Large intestine (tissue), 3 donors: ENCODE measurements at regions not wholly inside any gene's neighbourhood (a gene's known extent, or its start where the extent isn't known, plus 50 kb on each side); places are given as distances from the start of the nearest gene placed in this dataset.
"Not testable (repeated sequence)": the region's sequence is repeated elsewhere in the genome, so short reads cannot be mapped to it uniquely, and the experiment has no call there.

Experiments
- DNase-seq, 2 donors: peaks; one replicate each; pipeline versions ENCODE4 v3.0.0 to v3.0.0-alpha.2; 2013
- H3K27ac ChIP-seq: one replicate; pipeline ENCODE4 v1.5.1; 2013; ENCODE audit warnings: low read length
- H3K27me3 ChIP-seq: 2 replicates; pipeline ENCODE4 v1.6.1; 2013; ENCODE audit warnings: low read length; ENCODE audit not compliant: control insufficient read depth, insufficient read depth
- H3K36me3 ChIP-seq: 2 replicates; pipeline ENCODE4 v1.6.1; 2013; ENCODE audit warnings: low read length; ENCODE audit not compliant: control insufficient read depth, insufficient read depth
- H3K4me1 ChIP-seq: one replicate; pipeline ENCODE4 v1.6.1; 2013; ENCODE audit warnings: low read length; ENCODE audit not compliant: control insufficient read depth, insufficient read depth
- H3K4me3 ChIP-seq: one replicate; pipeline ENCODE4 v1.5.1; 2013; ENCODE audit warnings: low read length
- H3K9me3 ChIP-seq: one replicate; pipeline ENCODE4 v1.6.1; 2013; ENCODE audit warnings: mild to moderate bottlenecking, low read depth, low read length, moderate library complexity; ENCODE audit not compliant: control insufficient read depth
- WGBS: methylation state at CpG from one replicate; pipeline ENCODE4 v1.1.5; 2013; ENCODE audit warnings: low lambda C conversion rate; ENCODE audit not compliant: insufficient coverage; 5-methylcytosine and 5-hydroxymethylcytosine counted together

DNA sequence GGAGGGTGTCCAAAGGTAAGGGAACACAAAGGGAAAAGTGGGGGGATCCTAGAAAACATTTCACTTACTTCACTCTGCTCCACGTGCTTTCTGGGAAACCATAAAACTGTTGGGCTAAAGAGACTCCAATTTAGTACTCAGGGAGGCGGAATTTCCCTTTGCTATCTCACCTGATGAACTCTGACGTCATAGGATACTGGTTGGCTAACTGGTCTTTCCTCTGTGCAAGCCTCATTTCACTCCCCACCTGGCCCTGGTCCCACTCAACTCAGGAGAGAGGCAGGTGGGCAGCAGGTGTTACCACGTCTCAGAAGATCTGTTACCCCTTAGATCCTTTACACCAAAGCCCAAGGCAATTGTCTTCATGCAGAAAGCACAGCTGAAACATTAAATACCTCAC, 51.8 kb upstream of the PMAIP1 start:
- DNase-seq = peak in 1 of 2 donors; percentile 59
- Histone ChIP-seq H3K27me3 (no peaks in the 10 kb centered on the region), H3K9me3 (no peaks in the 10 kb centered on the region), H3K27ac (no peak overlapping the region), H3K36me3 (no peaks in the 10 kb centered on the region), H3K4me1 (peaks cover 18% of the 10 kb centered on the region), H3K4me3 (no peak overlapping the region)
- no CpG with 5 or more reads among the region's 4 CpGs for WGBS

DNA sequence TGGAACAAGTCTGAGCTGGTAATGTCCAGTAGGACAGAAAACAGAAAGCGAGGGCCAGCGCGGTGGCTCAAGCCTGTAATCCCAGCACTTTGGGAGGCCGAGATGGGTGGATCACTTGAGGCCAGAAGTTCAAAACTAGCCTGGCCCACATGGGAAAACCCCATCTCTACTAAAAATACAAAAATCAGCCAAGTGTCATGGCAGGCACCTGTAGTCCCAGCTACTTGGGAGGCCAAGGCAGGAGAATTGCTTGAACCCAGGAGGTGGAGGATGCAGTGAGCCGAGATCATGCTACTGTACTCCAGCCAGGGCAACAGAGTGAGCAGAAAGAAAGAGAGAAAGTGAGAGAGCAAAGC, 52.3 kb upstream of the PMAIP1 start:
- WGBS = no CpG with 5 or more reads among the region's 5 CpGs
- not testable (repeated sequence) for DNase-seq

DNA sequence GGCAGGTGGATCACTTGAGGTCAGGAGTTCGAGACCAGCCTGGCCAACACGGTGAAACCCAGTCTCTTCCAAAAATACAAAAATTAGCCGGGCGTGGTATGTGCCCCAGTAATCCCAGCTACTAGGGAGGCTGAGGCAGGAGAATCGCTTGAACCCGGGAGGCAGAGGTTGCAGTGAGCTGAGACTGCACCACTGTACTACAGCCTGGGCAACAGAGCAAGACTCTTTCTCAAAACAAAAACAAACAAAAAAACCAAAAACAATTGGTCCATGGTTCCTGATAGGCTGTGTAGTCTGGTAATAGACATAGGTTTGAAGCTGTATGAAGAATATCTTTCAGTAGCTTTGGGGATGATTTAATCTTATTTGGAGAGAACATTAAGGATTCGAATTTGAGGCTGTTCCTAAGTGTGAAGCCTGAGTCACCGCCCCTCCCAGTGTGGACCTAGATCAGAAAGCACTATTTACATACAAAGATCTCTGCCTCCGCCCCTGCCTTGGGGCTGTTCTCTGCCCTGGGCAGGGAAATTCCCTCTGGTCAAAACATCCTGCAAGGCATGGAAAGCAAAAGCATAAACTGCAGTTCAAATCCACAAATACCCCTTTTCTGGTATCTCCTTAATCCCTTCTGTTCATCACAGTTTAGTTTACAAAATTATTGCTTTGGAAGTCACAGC, 52.8 kb upstream of the PMAIP1 start:
- no CpG with 5 or more reads among the region's 9 CpGs for WGBS
- H3K27ac ChIP-seq = peak overlapping the region; percentile 52

More for the DNA sequence above, 52.3 kb upstream of the PMAIP1 start:
- Histone ChIP-seq H3K4me1 (peaks cover 18% of the 10 kb centered on the region), H3K27ac (peak overlapping the region; percentile 52)
- not testable (repeated sequence) for H3K27me3 ChIP-seq, H3K9me3 ChIP-seq, H3K4me3 ChIP-seq, H3K36me3 ChIP-seq

DNA sequence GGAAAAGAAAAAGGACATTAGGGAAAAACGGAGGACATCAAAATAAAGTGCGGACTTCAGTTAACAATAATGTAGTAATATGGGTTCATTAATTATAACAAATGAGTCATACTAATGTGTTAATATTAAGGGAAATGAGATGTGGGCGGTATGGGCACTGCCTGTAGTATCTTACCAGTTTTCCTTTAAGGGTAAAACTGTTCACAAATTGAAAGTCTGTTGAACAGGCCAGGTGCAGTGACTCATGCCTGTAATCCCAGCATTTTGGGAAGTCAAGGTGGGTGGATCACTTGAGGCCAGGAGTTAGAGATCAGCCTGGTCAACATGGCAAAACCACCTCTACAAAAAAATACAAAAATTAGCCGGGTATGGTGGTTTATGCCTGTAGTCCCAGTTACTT, 56.8 kb upstream of the PMAIP1 start:
- no peaks in the 10 kb centered on the region for H3K9me3 ChIP-seq
- DNase-seq = no peak
- no peak overlapping the region for H3K4me3 ChIP-seq
- no peak overlapping the region for H3K27ac ChIP-seq
- peaks cover 21% of the 10 kb centered on the region for H3K4me1 ChIP-seq
- no peaks in the 10 kb centered on the region for H3K36me3 ChIP-seq
- no peaks in the 10 kb centered on the region for H3K27me3 ChIP-seq
- 100% methylated on average over 2 of the region's 4 CpGs for WGBS

More for the DNA sequence above, 52.8 kb upstream of the PMAIP1 start:
- no peaks in the 10 kb centered on the region for H3K27me3 ChIP-seq
- H3K4me3 ChIP-seq = no peak overlapping the region
- no peaks in the 10 kb centered on the region for H3K36me3 ChIP-seq
- H3K4me1 ChIP-seq = peaks cover 18% of the 10 kb centered on the region
- no peaks in the 10 kb centered on the region for H3K9me3 ChIP-seq
- peak; percentile 71 to 88 for DNase-seq

DNA sequence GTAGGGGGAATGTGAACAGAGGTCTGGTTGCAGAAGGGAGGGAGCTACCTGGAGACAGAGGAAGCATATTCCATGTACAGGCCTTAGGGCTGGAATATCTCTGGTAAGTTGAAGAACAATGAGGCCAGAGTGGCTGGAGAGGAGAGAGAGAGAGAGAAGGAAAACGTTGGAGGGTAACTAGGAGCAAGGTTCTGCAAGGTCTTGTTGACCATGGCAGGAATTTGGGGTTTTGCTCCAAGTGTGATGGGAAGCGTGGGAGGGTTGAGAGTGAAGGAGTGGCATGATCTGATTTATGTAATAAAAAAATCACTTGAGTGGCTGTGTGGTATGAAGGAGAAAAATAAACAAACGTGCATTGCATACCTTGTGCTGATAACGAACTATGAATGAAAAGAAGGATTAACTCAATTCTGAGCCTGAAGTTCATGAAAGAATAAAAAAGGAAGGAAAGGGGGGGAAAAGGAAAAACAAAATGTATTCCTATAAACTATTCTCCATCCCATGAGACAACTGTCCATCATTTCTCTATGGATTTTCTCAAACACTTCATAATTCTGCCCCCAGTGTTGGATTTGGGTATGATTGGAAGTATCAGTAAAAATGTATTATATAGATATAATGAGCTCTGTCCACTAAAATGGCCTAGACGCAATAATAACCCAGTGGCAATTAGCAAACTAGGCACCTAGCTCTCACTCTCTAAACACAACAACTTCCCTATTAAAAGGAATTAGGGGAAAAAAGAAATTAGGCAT, 59.7 kb upstream of the PMAIP1 start:
- H3K4me3 ChIP-seq = no peak overlapping the region
- no peaks in the 10 kb centered on the region for H3K36me3 ChIP-seq
- H3K27me3 ChIP-seq = no peaks in the 10 kb centered on the region
- H3K27ac ChIP-seq = no peak overlapping the region
- WGBS = 75% methylated on average over 3 of the region's 5 CpGs
- H3K9me3 ChIP-seq = no peaks in the 10 kb centered on the region
- DNase-seq = no peak
- peaks cover 14% of the 10 kb centered on the region for H3K4me1 ChIP-seq

DNA sequence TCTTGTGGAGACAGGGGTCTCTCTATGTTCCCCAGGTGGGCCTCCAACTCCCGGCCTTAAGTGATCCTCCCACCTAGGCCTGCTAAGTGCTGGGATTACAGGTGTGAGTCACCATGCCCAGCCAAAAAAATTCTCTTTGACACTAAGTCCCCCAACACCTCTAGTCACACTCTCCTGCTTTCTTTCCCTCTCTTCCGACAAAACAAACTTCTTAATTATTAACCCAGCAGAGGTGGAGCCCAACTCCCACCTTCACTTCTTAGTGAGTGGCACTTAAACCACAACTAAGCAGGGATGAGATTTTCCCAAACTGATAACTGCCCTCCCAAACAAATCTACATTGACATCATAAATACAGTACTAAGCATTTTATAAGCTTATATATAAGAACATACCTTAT, 60.5 kb upstream of the PMAIP1 start:
- WGBS = 33% methylated on average over 1 of the region's 2 CpGs
- H3K27me3 ChIP-seq = no peaks in the 10 kb centered on the region
- no peak overlapping the region for H3K27ac ChIP-seq
- H3K4me3 ChIP-seq = no peak overlapping the region
- H3K36me3 ChIP-seq = no peaks in the 10 kb centered on the region
- no peaks in the 10 kb centered on the region for H3K9me3 ChIP-seq
- H3K4me1 ChIP-seq = peaks cover 13% of the 10 kb centered on the region
- DNase-seq = peak in 1 of 2 donors; percentile 41

DNA sequence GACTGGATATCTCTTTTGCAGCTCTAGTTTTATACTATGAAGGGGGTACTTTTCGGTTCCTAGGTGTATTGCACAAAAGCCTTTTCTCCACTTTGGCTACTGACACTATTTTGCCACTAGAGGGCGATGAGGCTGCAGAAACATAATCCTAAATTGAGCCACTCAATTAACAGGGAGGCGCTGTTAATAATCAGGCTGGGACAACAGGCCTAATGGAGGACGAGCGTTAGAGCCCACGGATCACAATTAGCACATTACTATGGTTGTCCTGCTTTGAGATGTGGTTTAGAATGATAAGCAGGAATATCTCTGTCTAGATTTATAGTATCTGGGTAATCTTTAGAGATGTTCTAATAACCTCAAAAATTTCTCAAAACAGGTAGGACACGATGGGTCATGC, 62.2 kb upstream of the PMAIP1 start:
- WGBS = 20% methylated on average over 2 of the region's 7 CpGs

DNA sequence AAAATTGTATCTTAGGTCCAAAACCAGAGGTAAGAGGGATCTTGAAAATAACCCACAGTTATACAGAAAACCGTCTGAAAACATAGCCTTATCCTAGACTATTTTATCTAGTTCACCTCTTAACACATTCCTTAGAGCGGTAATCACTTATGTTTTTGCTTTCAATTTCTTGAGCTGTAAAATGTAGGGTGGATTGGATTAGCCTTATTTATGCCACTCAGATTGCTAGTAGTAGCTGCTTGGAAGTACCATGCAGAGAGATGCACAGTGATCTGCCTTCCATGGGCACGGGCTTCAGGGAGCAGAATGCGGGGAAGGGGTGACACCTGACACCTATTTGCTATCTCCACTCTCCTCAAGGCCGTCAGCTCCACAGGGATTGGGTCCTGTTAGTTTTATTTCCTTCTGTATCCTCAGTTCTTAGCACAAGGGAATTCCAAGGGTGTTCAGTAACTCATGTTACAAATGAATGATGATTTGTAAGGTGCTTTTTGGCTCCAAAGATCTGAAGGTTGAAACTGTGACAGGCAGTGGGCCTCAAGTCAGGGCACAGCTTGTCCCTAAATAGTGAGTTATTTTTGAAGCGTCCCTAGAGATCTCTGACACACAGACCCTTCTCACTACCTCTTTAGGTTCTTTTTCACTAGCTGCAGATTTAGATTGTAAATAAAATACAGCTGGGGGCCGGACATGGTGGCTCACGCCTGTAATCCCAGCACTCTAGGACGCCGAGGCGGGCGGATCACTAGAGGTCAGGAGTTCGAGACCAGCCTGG, 64.0 kb upstream of the PMAIP1 start:
- H3K4me1 ChIP-seq = peaks cover 10% of the 10 kb centered on the region
- H3K9me3 ChIP-seq = no peaks in the 10 kb centered on the region
- WGBS = no CpG with 5 or more reads among the region's 13 CpGs
- H3K27ac ChIP-seq = no peak overlapping the region
- no peak overlapping the region for H3K4me3 ChIP-seq
- H3K36me3 ChIP-seq = no peaks in the 10 kb centered on the region
- H3K27me3 ChIP-seq = no peaks in the 10 kb centered on the region
- peak in 1 of 2 donors; percentile 44 for DNase-seq

More for the DNA sequence above, 62.2 kb upstream of the PMAIP1 start:
- H3K36me3 ChIP-seq = no peaks in the 10 kb centered on the region
- no peak overlapping the region for H3K4me3 ChIP-seq
- H3K4me1 ChIP-seq = peaks cover 10% of the 10 kb centered on the region
- peak; percentile 45 to 59 for DNase-seq
- no peaks in the 10 kb centered on the region for H3K27me3 ChIP-seq
- H3K27ac ChIP-seq = no peak overlapping the region
- H3K9me3 ChIP-seq = no peaks in the 10 kb centered on the region

DNA sequence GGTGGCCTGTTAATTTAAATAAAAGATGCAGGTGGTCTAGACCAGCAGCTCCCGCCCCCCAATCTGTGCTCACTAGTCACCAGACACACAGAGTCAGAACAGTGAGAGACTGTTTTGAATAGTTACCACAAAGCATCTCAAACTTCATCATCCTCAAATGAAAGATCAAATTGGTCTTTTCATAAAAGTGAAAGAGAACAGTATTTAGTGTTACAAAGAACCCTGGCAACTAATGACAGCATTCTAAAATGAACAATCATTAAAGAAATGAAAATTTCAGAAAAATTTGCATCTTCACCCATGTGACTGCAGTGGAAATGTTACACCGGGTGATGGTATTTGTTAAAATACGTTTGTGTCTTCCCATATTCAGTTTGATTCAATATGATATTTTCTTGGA, 65.5 kb upstream of the PMAIP1 start:
- H3K27me3 ChIP-seq = no peaks in the 10 kb centered on the region
- H3K9me3 ChIP-seq = no peaks in the 10 kb centered on the region
- H3K4me3 ChIP-seq = no peak overlapping the region
- H3K36me3 ChIP-seq = no peaks in the 10 kb centered on the region
- H3K27ac ChIP-seq = no peak overlapping the region
- peaks cover 5% of the 10 kb centered on the region for H3K4me1 ChIP-seq
- WGBS = no CpG with 5 or more reads among the region's 3 CpGs
- DNase-seq = no peak

DNA sequence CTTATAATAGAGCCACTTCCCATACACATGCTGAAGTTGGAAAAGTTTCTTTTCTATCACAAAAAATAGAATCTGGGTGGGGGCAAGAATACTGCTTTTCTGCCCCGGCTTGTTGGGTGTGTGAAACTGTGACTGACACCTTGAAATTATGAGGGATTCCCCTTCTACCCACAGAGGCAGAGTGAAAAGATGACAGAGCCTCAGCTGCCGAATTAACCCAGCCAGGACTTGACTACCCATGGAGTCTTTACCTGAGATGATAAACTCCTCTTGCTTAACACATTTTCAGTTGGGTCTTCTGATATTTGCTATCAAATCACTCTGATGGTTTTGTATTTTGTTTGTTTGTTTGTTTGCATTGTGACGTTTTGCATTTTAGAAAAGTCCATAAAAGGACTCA, 66.0 kb upstream of the PMAIP1 start:
- no CpG with 5 or more reads among the region's 3 CpGs for WGBS
- no peak overlapping the region for H3K27ac ChIP-seq
- no peaks in the 10 kb centered on the region for H3K9me3 ChIP-seq
- no peak for DNase-seq
- no peaks in the 10 kb centered on the region for H3K36me3 ChIP-seq
- H3K4me1 ChIP-seq = peaks cover 5% of the 10 kb centered on the region
- H3K4me3 ChIP-seq = no peak overlapping the region
- H3K27me3 ChIP-seq = no peaks in the 10 kb centered on the region
